Esophagus squamous epithelium (tissue), 5 donors: ENCODE measurements at regions not wholly inside any gene's neighbourhood (a gene's known extent, or its start where the extent isn't known, plus 50 kb on each side); places are given as distances from the start of the nearest gene placed in this dataset.

ENCODE experiments used
- DNase-seq: peaks from one replicate; lab custom pipeline; 2025; lab: John Stamatoyannopoulos, UW
- H3K27ac ChIP-seq, 4 donors: fragments of 200-600 bp; sonication (generic); one replicate each; pipeline ENCODE4 v1.5.1; 2016 to 2019; ENCODE audit warnings: mild to moderate bottlenecking in 1 of 4
- H3K27me3 ChIP-seq, 4 donors: fragments of 200-600 bp; sonication (generic); 1 replicate in 3 of 4; 2 replicates in 1 of 4; pipeline versions ENCODE4 v1.5.1 to v1.6.0; 2017 to 2021; ENCODE audit warnings: antibody characterized with exemption in 1 of 4
- H3K36me3 ChIP-seq, 3 donors: fragments of 200-600 bp; sonication (generic); one replicate each; pipeline ENCODE4 v1.5.1; 2016 to 2019
- H3K4me1 ChIP-seq, 3 donors: fragments of 200-600 bp; sonication (generic); one replicate each; pipeline ENCODE4 v1.5.1; 2017 to 2019
- H3K4me3 ChIP-seq, 4 donors: fragments of 200-600 bp; sonication (generic); 1 replicate in 3 of 4; 2 replicates in 1 of 4; pipeline ENCODE4 v1.5.1; 2016 to 2019; ENCODE audit warnings: mild to moderate bottlenecking in 2 of 4, moderate library complexity in 1 of 4
- H3K9me3 ChIP-seq, 3 donors: fragments of 200-600 bp; sonication (generic); one replicate each; pipeline ENCODE4 v1.5.1; 2016 to 2019
- POLR2A ChIP-seq, 4 donors: fragments of 450-650 bp; IDR thresholded peaks; one replicate each; pipeline ENCODE4 v1.6.1; 2017; ENCODE audit warnings: antibody characterized with exemption in 4 of 4, mild to moderate bottlenecking in 4 of 4, moderate library complexity in 3 of 4
- WGBS, 2 donors: methylation state at CpG; one replicate each; pipeline ENCODE4 v1.1.5; 2018; 5-methylcytosine and 5-hydroxymethylcytosine counted together
- intact Hi-C: fragments of 100-400 bp; cut with DNase I; formaldehyde crosslinking; loops from one replicate; pipeline ENCODE4 v1.15.0; 2022
- TF ChIP-seq, protein P1 (sequence below), 6 experiments: fragments of 450-650 bp in 4 of 6; fragments of 200-600 bp in 2 of 6; sonication (generic) in 2 of 6; IDR thresholded peaks; one replicate each; pipeline ENCODE4 v1.5.1; 2016 to 2019; ENCODE audit warnings: antibody characterized with exemption in 6 of 6, mild to moderate bottlenecking in 4 of 6, moderate library complexity in 4 of 6
- donor health status: DM: yes; HTN: yes; CAD: no.

DNA sequence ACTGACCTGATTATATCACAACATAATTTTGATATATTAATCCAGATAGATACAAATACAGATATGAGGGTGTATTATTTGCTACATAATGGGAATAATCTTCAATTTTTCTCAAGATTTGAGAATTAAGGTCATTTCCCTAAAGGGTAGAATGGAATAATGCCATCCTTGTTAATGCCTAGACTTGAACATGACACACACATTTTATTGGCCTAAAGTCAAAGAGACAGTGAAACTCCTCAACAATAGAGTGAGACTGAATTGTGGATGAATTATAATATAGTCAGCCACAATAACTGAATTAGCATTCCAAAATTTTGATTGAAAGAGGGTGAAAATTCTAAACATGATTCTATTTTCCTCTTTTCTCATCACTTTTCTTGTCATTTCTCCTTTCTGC is 506.0 kb upstream of the CDH2 start:
- no peaks in the 10 kb centered on the region for H3K36me3 ChIP-seq
- intact Hi-C loops: no loop called here
- TF ChIP-seq POLR2A (IDR thresholded peaks at IDR 0.05): no peak
- TF ChIP-seq, protein P1, sequence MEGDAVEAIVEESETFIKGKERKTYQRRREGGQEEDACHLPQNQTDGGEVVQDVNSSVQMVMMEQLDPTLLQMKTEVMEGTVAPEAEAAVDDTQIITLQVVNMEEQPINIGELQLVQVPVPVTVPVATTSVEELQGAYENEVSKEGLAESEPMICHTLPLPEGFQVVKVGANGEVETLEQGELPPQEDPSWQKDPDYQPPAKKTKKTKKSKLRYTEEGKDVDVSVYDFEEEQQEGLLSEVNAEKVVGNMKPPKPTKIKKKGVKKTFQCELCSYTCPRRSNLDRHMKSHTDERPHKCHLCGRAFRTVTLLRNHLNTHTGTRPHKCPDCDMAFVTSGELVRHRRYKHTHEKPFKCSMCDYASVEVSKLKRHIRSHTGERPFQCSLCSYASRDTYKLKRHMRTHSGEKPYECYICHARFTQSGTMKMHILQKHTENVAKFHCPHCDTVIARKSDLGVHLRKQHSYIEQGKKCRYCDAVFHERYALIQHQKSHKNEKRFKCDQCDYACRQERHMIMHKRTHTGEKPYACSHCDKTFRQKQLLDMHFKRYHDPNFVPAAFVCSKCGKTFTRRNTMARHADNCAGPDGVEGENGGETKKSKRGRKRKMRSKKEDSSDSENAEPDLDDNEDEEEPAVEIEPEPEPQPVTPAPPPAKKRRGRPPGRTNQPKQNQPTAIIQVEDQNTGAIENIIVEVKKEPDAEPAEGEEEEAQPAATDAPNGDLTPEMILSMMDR (IDR thresholded peaks at IDR 0.05): no peak

DNA sequence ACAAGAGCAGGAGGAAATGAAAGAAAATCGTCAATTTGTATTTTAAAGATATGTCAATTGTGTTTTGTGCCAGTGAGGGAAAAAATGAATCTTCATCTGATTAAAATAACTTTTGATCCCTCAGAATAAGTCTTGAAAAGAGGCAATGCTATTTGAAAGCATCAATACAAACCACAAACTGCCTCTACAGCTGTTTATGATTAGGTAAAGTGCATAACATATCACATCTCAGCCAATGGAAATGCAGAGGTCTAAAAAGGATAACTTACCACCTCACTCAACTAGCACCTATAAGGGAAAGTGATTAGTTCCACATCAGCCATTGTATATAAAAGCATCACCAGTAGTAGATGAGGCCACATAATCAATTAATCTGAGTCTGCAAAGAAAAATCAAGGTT is 492.2 kb upstream of the CDH2 start:
- no peaks in the 10 kb centered on the region for H3K9me3 ChIP-seq
- 78 to 79% methylated on average over 1 of the region's 1 CpG for WGBS, 2 donors
- no peaks in the 10 kb centered on the region for H3K4me1 ChIP-seq
- DNase-seq: no peak
- no peaks in the 10 kb centered on the region for H3K27me3 ChIP-seq
- no peak for TF ChIP-seq POLR2A (IDR thresholded peaks at IDR 0.05)
- TF ChIP-seq, protein P1 (IDR thresholded peaks at IDR 0.05): no peak
- no peaks in the 10 kb centered on the region for H3K36me3 ChIP-seq
- no peak overlapping the region for H3K4me3 ChIP-seq
- no peak overlapping the region for H3K27ac ChIP-seq
- intact Hi-C loops: no loop called here

More for the DNA sequence above, 506.0 kb upstream of the CDH2 start:
- Histone ChIP-seq H3K27ac (no peak overlapping the region), H3K9me3 (no peaks in the 10 kb centered on the region), H3K27me3 (no peaks in the 10 kb centered on the region), H3K4me1 (no peaks in the 10 kb centered on the region), H3K4me3 (no peak overlapping the region)
- no peak for DNase-seq

GRCh38 chr18:28666216-28666615 is 489.3 kb upstream of the CDH2 start:
- Histone ChIP-seq H3K4me1 (no peaks in the 10 kb centered on the region), H3K27me3 (no peaks in the 10 kb centered on the region), H3K4me3 (no peak overlapping the region), H3K9me3 (no peaks in the 10 kb centered on the region), H3K27ac (no peak overlapping the region), H3K36me3 (no peaks in the 10 kb centered on the region)
- no peak for DNase-seq
- intact Hi-C loops: no loop called here
- no peak for TF ChIP-seq POLR2A (IDR thresholded peaks at IDR 0.05)
- TF ChIP-seq, protein P1 (IDR thresholded peaks at IDR 0.05): no peak

- Histone ChIP-seq H3K36me3 (no peaks in the 10 kb centered on the region), H3K27me3 (no peaks in the 10 kb centered on the region), H3K9me3 (no peaks in the 10 kb centered on the region), H3K27ac (no peak overlapping the region), H3K4me1 (no peaks in the 10 kb centered on the region), H3K4me3 (no peak overlapping the region)
- DNase-seq: no peak
- TF ChIP-seq POLR2A (IDR thresholded peaks at IDR 0.05): no peak
- TF ChIP-seq, protein P1 (IDR thresholded peaks at IDR 0.05): no peak
- WGBS, 2 donors: 17 to 25% methylated on average over 1 of the region's 1 CpG
- intact Hi-C loops: no loop called here
Observed at GRCh38 chr18:28657961-28658360, 481.0 kb upstream of the CDH2 start.

GRCh38 chr18:28652654-28653053 is 475.7 kb upstream of the CDH2 start:
- no peaks in the 10 kb centered on the region for H3K27me3 ChIP-seq
- intact Hi-C loops: no loop called here
- WGBS, 2 donors: 74 to 77% methylated on average over 3 of the region's 3 CpGs
- H3K4me1 ChIP-seq: no peaks in the 10 kb centered on the region
- DNase-seq: no peak
- H3K9me3 ChIP-seq: no peaks in the 10 kb centered on the region
- H3K36me3 ChIP-seq: no peaks in the 10 kb centered on the region
- no peak overlapping the region for H3K4me3 ChIP-seq
- H3K27ac ChIP-seq: no peak overlapping the region
- TF ChIP-seq, protein P1 (IDR thresholded peaks at IDR 0.05): no peak
